Aorta (tissue), 5 donors: ENCODE measurements at regions not wholly inside any gene's neighbourhood (a gene's known extent, or its start where the extent isn't known, plus 50 kb on each side); places are given as distances from the start of the nearest gene placed in this dataset.

Experiments
- ATAC-seq: fragments of 200-7000 bp; cut with Tn5 transposase; one replicate; pipeline ENCODE4 v1.9.1; 2022; ENCODE audit warnings: moderate library complexity; ENCODE audit not compliant: low FRiP score
- DNase-seq, 2 donors: peaks; one replicate each; pipeline ENCODE4 v3.0.0-alpha.2; 2020
- H3K27ac ChIP-seq, 2 donors: one replicate each; pipeline ENCODE4 v1.5.1; 2013; ENCODE audit warnings: low read length in 2 of 2, mild to moderate bottlenecking in 2 of 2, moderate library complexity in 2 of 2, control low read depth in 1 of 2, inconsistent platforms in 1 of 2, low read depth in 1 of 2
- H3K27me3 ChIP-seq, 2 donors: one replicate each; pipeline ENCODE4 v1.6.1; 2013; ENCODE audit warnings: control low read depth in 1 of 2, low read length in 1 of 2, mild to moderate bottlenecking in 1 of 2, moderate library complexity in 1 of 2; ENCODE audit not compliant: insufficient read depth in 2 of 2, control insufficient read depth in 1 of 2
- H3K36me3 ChIP-seq, 2 donors: one replicate each; pipeline ENCODE4 v1.6.1; 2013; ENCODE audit warnings: control low read depth in 1 of 2, low read length in 1 of 2, mild to moderate bottlenecking in 1 of 2; ENCODE audit not compliant: insufficient read depth in 2 of 2, control insufficient read depth in 1 of 2
- H3K4me1 ChIP-seq, 2 donors: one replicate each; pipeline ENCODE4 v1.6.1; 2013; ENCODE audit warnings: low read length in 2 of 2, control low read depth in 1 of 2, mild to moderate bottlenecking in 1 of 2, moderate library complexity in 1 of 2; ENCODE audit not compliant: insufficient read depth in 2 of 2, control insufficient read depth in 1 of 2
- H3K4me3 ChIP-seq, 2 donors: one replicate each; pipeline ENCODE4 v1.5.1; 2013; ENCODE audit warnings: low read length in 2 of 2, control low read depth in 1 of 2, mild to moderate bottlenecking in 1 of 2
- H3K9me3 ChIP-seq: one replicate; pipeline ENCODE4 v1.6.1; 2013; ENCODE audit warnings: mild to moderate bottlenecking, low read length; ENCODE audit not compliant: control insufficient read depth
- WGBS, 2 donors: extraction: QIAGEN DNeasy Blood & Tissue Kit; methylation state at CpG; one replicate each; pipeline ENCODE4 v1.1.7; 2013; 5-methylcytosine and 5-hydroxymethylcytosine counted together
- intact Hi-C, 2 donors: fragments of 100-400 bp; cut with DNase I; formaldehyde crosslinking; loops; one replicate each; pipeline versions ENCODE4 v1.14.2 to v1.15.0; 2022
- donor health status: healthy with polysubstance abuse.
- donor health status: Bipolar disorder and iron deficiency.
- donor health status: DM: no; HTN: no; CAD: no.
- donor health status: DM: no; HTN: no; CAD: no.
- donor health status: DM: yes; HTN: yes; CAD: no.

DNA sequence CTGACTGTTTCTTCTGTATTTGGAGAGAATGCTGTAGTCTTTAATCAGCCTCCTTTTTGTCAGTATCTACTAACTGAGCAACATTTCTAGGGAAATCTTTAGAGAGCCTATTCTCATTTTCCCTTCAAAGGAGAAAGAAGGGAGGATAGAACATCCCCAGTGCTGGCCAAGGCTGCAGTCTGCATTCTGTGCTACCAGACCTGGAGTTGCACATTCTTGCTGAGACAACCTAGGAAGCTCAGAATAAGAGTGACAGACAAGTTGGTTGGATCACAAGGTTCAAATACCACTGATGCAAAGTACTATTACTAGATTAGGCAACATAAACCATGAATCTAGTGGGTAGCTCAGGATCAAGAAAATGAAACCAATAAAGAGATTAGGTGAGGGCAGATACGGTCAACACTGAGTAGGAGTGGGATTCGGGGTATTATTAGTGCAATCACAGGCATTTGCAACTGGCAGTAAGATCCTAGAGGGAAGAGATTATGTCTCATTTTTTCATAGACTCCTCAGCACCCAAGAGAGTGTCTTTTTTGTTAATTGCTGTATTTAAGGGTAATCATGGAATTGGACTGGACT is 213.5 kb upstream of the FAM83B start:
- Histone ChIP-seq H3K9me3 (no peaks in the 10 kb centered on the region), H3K4me3 (no peak overlapping the region), H3K4me1 (no peaks in the 10 kb centered on the region), H3K27me3 (no peaks in the 10 kb centered on the region), H3K27ac (no peak overlapping the region), H3K36me3 (no peaks in the 10 kb centered on the region)
- ATAC-seq (no peak), DNase-seq (no peak)
- WGBS, 2 donors = 83 to 90% methylated on average over 2 of the region's 2 CpGs
- intact Hi-C loops = no loop called here

DNA sequence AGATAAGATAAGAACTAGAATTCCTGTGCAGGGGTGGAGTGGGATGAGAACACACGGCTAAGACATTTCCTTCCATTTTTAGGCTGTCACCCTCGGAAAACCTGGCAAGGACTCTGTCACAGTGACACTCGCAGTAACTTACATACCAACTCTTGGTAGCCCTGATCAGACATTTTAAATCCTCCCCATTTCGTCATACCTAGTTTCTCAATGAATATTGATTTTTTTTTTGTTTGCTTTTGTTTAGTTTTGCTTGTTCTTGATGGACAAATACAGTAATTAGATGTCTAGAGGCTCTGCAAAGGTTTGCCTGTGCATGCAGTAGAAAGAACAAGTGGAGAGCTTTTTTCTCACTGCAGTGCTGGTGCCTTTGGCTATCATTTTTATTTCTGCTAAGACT is 213.0 kb upstream of the FAM83B start:
- intact Hi-C loops = no loop called here
- Histone ChIP-seq H3K4me3 (no peak overlapping the region), H3K27me3 (no peaks in the 10 kb centered on the region), H3K27ac (no peak overlapping the region), H3K4me1 (no peaks in the 10 kb centered on the region), H3K36me3 (no peaks in the 10 kb centered on the region), H3K9me3 (no peaks in the 10 kb centered on the region)
- ATAC-seq (no peak), DNase-seq (no peak)
- WGBS, 2 donors = 55 to 59% methylated on average over 4 of the region's 4 CpGs

DNA sequence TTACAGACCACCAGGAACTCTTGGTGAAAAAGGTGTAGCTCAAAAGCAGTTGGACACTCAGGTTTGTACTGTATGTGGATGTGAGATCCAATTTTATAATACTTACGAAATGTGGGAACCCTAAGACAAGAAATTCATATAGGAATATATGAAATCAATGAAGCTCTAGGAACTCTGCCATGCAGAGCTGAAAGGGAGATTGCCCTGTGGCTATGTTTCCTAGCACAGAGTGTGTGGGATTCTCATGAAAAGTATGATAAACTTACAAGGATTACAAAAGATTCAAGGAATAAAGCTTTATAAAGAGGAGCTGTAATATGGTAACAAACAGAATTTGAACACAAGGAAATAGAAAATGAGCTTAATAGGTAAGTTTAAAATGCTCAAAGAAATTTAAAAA is 205.7 kb upstream of the FAM83B start:
- no peak for ATAC-seq
- Histone ChIP-seq H3K36me3 (no peaks in the 10 kb centered on the region), H3K9me3 (no peaks in the 10 kb centered on the region), H3K4me3 (no peak overlapping the region), H3K27me3 (no peaks in the 10 kb centered on the region), H3K4me1 (peaks cover 1 to 6% of the 10 kb centered on the region in 2 donors), H3K27ac (no peak overlapping the region)
- DNase-seq = no peak
- intact Hi-C loops = no loop called here
- WGBS, 2 donors = 93 to 95% methylated on average over 1 of the region's 1 CpG

DNA sequence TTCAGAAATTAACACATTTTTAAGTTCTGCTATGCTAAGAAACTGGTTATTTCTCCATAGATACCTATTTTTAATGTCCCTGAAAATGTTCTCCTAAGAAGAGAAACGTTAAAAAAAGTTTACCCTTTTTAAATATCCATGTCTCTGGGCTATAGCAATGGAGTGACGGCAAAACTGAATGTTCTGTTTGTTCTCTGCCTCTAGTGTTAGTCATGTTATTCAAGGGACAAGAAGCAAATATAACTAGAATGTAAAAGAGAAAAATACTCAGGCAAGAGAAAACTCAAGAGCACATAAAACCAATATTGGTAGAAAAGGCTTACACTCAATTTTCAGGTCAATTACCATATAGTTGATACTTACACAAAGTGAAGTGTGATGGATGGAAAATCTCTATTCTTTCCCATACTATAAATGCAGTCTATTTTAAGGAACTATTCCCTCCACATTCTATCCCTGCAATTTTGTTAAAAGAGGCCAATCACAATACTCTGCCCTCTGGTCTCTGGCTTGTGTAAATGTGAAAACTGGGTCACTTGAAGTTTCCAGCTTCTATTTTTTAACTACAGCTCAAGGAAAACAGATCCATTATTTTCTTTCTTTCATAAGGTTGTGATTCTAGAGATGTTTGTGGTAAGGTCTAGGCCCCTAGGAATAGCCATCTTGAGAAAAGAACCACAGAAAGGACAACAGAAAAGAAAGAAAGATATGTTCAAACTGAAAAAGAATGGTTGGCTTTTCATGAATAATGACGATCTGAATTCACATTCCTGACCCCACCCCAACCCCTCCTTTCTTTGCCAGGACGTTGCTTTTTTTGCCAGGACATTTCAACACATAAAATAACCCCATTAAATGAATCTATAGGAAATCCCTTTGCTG is 200.3 kb upstream of the FAM83B start:
- ATAC-seq (peak; percentile 68), DNase-seq (no peak)
- intact Hi-C loops = no loop called here
- 2 to 5% methylated on average over 4 of the region's 4 CpGs for WGBS, 2 donors
- Histone ChIP-seq H3K27me3 (no peaks in the 10 kb centered on the region), H3K4me1 (peaks cover 4 to 14% of the 10 kb centered on the region in 2 donors), H3K27ac (peak overlapping the region in 1 of 2 donors; percentile 97), H3K4me3 (no peak overlapping the region), H3K9me3 (no peaks in the 10 kb centered on the region), H3K36me3 (no peaks in the 10 kb centered on the region)

DNA sequence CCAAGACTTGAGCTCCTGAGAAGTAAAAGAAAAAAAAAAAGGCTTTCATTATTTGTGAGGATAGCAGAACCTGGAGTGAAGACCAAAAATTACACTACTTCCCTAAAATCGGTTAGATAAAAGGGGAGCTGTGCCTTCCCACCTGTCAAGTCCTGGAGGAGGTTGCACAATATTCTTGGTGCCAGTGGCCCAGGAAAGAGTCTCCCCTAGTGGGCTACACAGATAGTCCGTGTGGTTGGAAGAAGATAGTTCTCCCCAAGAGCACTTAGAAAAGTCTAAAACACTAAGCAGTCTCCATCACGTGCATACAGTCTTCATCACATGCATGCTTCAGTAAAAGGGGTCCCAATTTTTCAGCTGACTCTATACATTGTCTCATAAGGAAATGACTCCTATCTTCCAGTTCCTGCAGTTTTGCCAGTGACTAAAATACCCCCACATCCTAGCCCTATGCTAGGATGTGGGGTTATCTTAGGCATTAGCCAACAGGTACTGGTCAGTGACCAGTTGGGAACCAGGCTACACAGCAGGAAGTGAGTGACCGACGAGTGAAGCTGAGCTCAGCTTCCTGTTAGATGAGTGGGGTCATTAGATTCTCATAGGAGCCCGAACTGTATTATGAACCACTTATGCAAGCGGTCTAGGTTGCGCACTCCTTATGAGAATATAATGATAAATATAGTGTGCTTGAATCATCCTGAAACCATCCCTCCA is 199.5 kb upstream of the FAM83B start:
- Histone ChIP-seq H3K4me3 (no peak overlapping the region), H3K27ac (peak overlapping the region; percentile 95 to 97), H3K4me1 (peaks cover 4 to 14% of the 10 kb centered on the region in 2 donors), H3K9me3 (no peaks in the 10 kb centered on the region), H3K36me3 (no peaks in the 10 kb centered on the region), H3K27me3 (no peaks in the 10 kb centered on the region)
- DNase-seq (no peak), ATAC-seq (no peak)
- 50 to 54% methylated on average over 8 of the region's 8 CpGs for WGBS, 2 donors
- intact Hi-C loops = no loop called here

DNA sequence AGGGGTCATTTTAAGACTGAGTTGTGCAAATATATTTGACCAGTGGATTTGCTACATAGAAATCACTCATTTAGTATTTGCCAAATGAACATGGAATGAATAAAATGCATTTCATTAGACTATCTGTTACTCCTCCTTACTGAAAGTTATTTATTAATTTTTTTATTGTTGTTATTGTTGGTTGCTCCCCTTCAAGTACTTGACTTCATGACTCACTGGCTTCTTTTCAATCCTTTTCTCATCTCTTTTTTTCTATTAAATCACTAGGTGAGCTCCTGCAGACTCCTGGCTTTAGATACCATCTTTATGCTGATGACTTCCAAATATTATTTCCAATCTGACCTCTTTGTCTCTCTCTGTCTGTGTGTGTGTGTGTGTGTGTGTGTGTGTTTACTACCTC is 192.2 kb upstream of the FAM83B start:
- no peak overlapping the region for H3K4me3 ChIP-seq
- no peaks in the 10 kb centered on the region for H3K27me3 ChIP-seq
- ATAC-seq (no peak), DNase-seq (no peak)
- H3K27ac ChIP-seq = no peak overlapping the region
- intact Hi-C loops = no loop called here
- H3K36me3 ChIP-seq = no peaks in the 10 kb centered on the region
- H3K9me3 ChIP-seq = no peaks in the 10 kb centered on the region
- H3K4me1 ChIP-seq = no peaks in the 10 kb centered on the region

DNA sequence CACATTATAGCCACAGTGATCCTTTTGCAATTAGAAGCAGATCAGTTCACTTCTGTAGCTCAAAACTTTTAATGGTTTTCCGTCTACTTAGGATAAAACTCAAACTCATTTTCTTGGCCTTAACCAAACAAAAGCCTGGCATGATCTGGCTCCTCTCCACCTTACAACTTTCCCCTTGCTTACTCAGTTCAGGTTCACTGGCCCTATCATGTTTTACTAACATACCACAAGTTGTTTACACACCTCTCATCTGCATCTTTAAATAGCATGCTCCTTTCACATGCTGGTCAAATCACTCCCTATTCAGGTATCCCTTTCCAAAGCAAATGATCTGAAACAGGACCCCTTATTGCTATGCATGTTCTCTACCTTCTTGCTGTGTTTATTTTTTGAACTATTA is 191.4 kb upstream of the FAM83B start:
- intact Hi-C loops = no loop called here
- no peaks in the 10 kb centered on the region for H3K27me3 ChIP-seq
- H3K9me3 ChIP-seq = no peaks in the 10 kb centered on the region
- peaks cover 0 to 1% of the 10 kb centered on the region in 2 donors for H3K4me1 ChIP-seq
- no peak for ATAC-seq
- no peak for DNase-seq
- no peaks in the 10 kb centered on the region for H3K36me3 ChIP-seq
- 48 to 62% methylated on average over 1 of the region's 1 CpG for WGBS, 2 donors
- no peak overlapping the region for H3K27ac ChIP-seq
- H3K4me3 ChIP-seq = no peak overlapping the region

DNA sequence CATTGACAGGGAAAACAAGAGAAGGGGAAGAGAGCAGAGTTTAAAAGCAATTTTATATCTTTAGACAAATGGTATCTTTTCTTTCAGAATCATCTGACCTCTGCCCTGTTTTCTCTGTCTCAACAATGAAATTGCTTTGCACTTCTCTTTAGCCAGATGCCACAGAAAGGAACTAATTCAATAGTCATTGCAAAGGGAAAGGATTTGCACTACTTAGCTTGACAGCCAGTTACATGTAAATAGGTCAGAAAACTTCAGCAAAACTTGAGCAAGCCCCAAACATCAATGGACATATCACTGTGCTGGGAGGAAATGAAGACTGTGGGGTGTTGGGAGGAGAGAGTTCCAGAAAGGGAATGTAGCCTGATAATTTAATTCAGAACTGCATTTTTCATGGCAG is 181.3 kb upstream of the FAM83B start:
- no peak for DNase-seq

DNA sequence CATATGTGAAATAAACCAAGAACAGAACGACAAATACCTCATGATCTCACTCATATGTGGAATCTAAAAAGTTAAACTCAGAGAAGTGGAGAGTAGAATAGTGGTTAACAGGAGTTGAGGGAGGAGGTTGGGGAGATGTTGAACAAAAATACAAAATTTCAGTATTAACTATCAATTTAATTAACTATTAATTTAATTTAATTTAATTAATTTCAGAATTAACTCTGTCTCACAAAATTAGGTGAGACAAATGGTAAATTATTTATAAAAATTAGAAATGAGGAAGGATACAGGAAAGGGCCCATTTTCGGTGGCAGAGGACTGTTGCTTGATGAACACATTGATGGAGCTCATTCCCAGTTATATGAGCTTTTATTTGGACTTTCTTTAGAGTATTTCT is 166.0 kb upstream of the FAM83B start:
- no peak overlapping the region for H3K4me3 ChIP-seq
- H3K27me3 ChIP-seq = no peaks in the 10 kb centered on the region
- intact Hi-C loops = no loop called here
- DNase-seq = no peak
- 94 to 97% methylated on average over 2 of the region's 2 CpGs for WGBS, 2 donors
- no peaks in the 10 kb centered on the region for H3K36me3 ChIP-seq
- no peaks in the 10 kb centered on the region for H3K9me3 ChIP-seq
- no peak overlapping the region for H3K27ac ChIP-seq
- H3K4me1 ChIP-seq = no peaks in the 10 kb centered on the region
- ATAC-seq = no peak

More for the DNA sequence above, 181.3 kb upstream of the FAM83B start:
- intact Hi-C loops = no loop called here
- no peak for ATAC-seq
- H3K9me3 ChIP-seq = peaks cover 2% of the 10 kb centered on the region
- no peaks in the 10 kb centered on the region for H3K4me1 ChIP-seq
- H3K27me3 ChIP-seq = no peaks in the 10 kb centered on the region
- no peak overlapping the region for H3K4me3 ChIP-seq
- H3K27ac ChIP-seq = no peak overlapping the region
- H3K36me3 ChIP-seq = no peaks in the 10 kb centered on the region
